ENCODE measurements at regions not wholly inside any gene's neighbourhood (a gene's known extent, or its start where the extent isn't known, plus 50 kb on each side); places are given as distances from the start of the nearest gene placed in this dataset.

GRCh38 chr7:38327637-38328036, 54.2 kb upstream of the TARP start:
- TF ChIP-seq CTCF (IDR thresholded peaks at IDR 0.05) (no peak), EZH2phosphoT487 (IDR thresholded peaks at IDR 0.05) (no peak)

Data from neural progenitor cell (in vitro differentiated cells).